GM21619 (cell line): ENCODE measurements at regions not wholly inside any gene's neighbourhood (a gene's known extent, or its start where the extent isn't known, plus 50 kb on each side); places are given as distances from the start of the nearest gene placed in this dataset.

Experiments used
- ATAC-seq: cut with Tn5 transposase; IDR thresholded peaks from one replicate; pipeline ENCODE4 v1.9.1; 2021; ENCODE audit not compliant: unreplicated experiment

- ATAC-seq, result no peak
Measured at GRCh38 chrX:4935401-4935800, 1222.0 kb upstream of the PRKX start.

GRCh38 chrX:4932790-4933189, 1219.3 kb upstream of the PRKX start:
- ATAC-seq, result no peak

- no peak for ATAC-seq
Measured at GRCh38 chrX:4930426-4930825, 1217.0 kb upstream of the PRKX start.

- no peak for ATAC-seq
Measured at GRCh38 chrX:4925911-4926310, 1212.5 kb upstream of the PRKX start.

- no peak for ATAC-seq
Measured at GRCh38 chrX:4909348-4909747, 1195.9 kb upstream of the PRKX start.

- no peak for ATAC-seq
Measured at GRCh38 chrX:4905576-4905975, 1192.1 kb upstream of the PRKX start.

- no peak for ATAC-seq
Measured at GRCh38 chrX:4881277-4881676, 1167.8 kb upstream of the PRKX start.

GRCh38 chrX:4878640-4879039, 1165.2 kb upstream of the PRKX start:
- ATAC-seq, result no peak

- ATAC-seq, result no peak
Measured at GRCh38 chrX:4876268-4876667, 1162.8 kb upstream of the PRKX start.

GRCh38 chrX:4851534-4851933, 1138.1 kb upstream of the PRKX start:
- no peak for ATAC-seq

GRCh38 chrX:4850312-4850711, 1136.9 kb upstream of the PRKX start:
- ATAC-seq, result no peak

GRCh38 chrX:4844376-4844775, 1130.9 kb upstream of the PRKX start:
- no peak for ATAC-seq

- no peak for ATAC-seq
Measured at GRCh38 chrX:4841216-4841745, 1127.8 kb upstream of the PRKX start.

GRCh38 chrX:4831574-4831973, 1118.1 kb upstream of the PRKX start:
- ATAC-seq, result no peak

GRCh38 chrX:4830880-4831557, 1117.6 kb upstream of the PRKX start:
- ATAC-seq, result no peak

GRCh38 chrX:4825550-4825949, 1112.1 kb upstream of the PRKX start:
- no peak for ATAC-seq

- ATAC-seq, result no peak
Measured at GRCh38 chrX:4809571-4809970, 1096.1 kb upstream of the PRKX start.

- ATAC-seq, result no peak
Measured at GRCh38 chrX:4805502-4805901, 1092.1 kb upstream of the PRKX start.

GRCh38 chrX:4800756-4801155, 1087.3 kb upstream of the PRKX start:
- ATAC-seq, result no peak

- no peak for ATAC-seq
Measured at GRCh38 chrX:4787971-4788370, 1074.5 kb upstream of the PRKX start.

GRCh38 chrX:4764888-4765287, 1051.4 kb upstream of the PRKX start:
- ATAC-seq, result no peak

- ATAC-seq, result no peak
Measured at GRCh38 chrX:4762196-4762595, 1048.7 kb upstream of the PRKX start.
